GM12892 (cell line): ENCODE measurements at regions not wholly inside any gene's neighbourhood (a gene's known extent, or its start where the extent isn't known, plus 50 kb on each side); places are given as distances from the start of the nearest gene placed in this dataset.

ENCODE experiments used
- POLR2A ChIP-seq: IDR thresholded peaks from 2 replicates; pipeline ENCODE4 v1.6.1; 2011; ENCODE audit warnings: low read depth, low read length, control low read depth
- POLR2AphosphoS5 ChIP-seq: IDR thresholded peaks from 2 replicates; pipeline ENCODE4 v1.6.1; 2011; ENCODE audit warnings: low read depth, low read length, control low read depth

DNA sequence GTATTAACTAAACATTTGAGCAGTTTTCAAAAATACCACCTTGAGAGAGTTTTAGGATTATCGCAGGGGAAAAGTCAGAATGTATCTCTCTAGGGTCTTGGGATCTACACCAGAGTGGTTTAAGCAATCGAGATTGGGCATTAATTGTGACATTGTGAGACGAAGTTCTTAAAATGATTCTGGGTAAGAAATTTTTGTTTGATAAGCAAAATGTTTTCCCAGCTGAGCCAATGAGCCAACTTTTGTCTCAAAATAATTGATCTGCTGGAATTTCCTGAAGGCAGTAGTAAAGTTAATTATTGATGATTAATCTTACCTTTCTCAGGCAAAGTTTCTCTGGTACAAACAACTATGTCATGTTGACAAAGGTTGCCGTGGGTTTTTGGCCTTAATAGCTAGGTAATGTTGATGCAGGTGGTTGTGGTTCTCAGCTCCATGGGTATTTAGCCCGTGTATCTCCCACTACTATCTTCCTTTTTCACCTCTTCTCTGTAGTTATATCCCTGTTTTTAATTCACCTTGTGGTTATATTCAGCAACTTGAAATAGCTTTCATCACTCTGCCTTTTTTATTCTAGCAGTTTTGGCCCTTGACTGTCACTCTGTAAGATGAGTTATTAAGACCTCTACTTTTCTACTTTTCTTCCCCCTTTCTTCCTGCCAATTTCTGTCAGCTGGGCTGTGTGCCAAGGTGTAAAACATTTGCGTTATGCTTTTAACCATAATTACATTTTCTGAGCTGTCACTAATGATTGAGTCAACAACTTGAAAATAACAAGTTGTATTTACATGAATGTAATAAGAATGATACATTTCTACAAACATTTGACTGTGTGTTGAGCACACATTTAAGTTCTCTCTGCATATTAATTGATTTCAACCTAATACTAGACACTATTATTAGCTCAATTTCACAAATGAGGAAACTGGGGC is 368.3 kb upstream of the BTBD3 start:
- no peak for TF ChIP-seq POLR2A
- TF ChIP-seq POLR2AphosphoS5: no peak
